PC-3 (cell line): ENCODE measurements at regions not wholly inside any gene's neighbourhood (a gene's known extent, or its start where the extent isn't known, plus 50 kb on each side); places are given as distances from the start of the nearest gene placed in this dataset.

Experiments
- CTCF ChIP-seq: fragments of 300-600 bp; sonication (generic); conservative IDR thresholded peaks from 2 replicates; pipeline ENCODE4 v1.5.1; 2017; ENCODE audit warnings: antibody characterized with exemption, low read depth, mild to moderate bottlenecking, low read length
- EZH2 ChIP-seq: fragments of 300-600 bp; sonication (generic); IDR thresholded peaks from one replicate; pipeline ENCODE4 v1.6.1; 2017; ENCODE audit warnings: antibody characterized with exemption, mild to moderate bottlenecking, low read length; ENCODE audit not compliant: unreplicated experiment

DNA sequence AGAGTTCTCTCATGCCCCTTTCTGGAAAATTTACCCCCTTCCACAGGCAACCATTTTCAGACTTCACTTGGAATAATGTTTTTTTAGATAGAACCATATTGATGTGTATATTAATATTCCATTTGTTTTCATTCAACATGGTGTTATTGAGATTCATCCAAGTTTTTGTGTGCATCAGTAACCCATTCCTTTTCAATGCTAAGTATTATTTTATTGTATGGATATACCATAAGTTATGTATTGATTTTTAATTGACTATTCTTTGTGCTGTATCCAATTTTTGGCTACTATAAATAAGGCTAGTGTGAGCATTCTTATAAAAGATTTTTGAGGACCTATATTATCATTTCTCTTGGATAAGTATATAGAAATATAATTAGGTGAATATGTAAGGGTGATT lies 1025.7 kb downstream of the GRM8 start:
- TF ChIP-seq CTCF (no peak), EZH2 (no peak)
